ENCODE measurements at regions not wholly inside any gene's neighbourhood (a gene's known extent, or its start where the extent isn't known, plus 50 kb on each side); places are given as distances from the start of the nearest gene placed in this dataset.
"Not testable (repeated sequence)": the region's sequence is repeated elsewhere in the genome, so short reads cannot be mapped to it uniquely, and the experiment has no call there.

DNA sequence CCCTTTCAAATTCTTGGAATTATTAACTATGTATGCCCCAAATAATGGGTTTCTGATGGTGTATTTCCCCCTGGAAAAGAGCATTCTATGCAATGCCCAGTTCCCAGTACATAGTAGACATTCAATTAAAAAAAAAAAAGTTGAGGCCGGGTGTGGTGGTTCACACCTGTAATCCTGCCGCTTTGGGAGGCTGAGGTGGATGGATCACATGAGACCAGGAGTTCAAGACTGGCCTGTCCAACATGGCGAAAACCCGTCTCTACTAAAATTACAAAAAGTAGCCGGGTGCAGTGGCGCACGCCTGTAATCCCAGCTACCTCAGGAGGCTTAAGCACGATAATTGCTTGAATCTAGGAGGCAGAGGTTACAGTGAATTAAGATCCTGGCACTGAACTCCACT is 83.3 kb upstream of the ZNF217 start:
- no peak for DNase-seq (ENCODE audit: low read depth in 2 of 3, low spot score in 2 of 3)

- no peak for DNase-seq (ENCODE audit: low read depth in 2 of 3, low spot score in 2 of 3)
Measured at GRCh38 chr20:53676519-53676822, 82.8 kb upstream of the ZNF217 start.

DNA sequence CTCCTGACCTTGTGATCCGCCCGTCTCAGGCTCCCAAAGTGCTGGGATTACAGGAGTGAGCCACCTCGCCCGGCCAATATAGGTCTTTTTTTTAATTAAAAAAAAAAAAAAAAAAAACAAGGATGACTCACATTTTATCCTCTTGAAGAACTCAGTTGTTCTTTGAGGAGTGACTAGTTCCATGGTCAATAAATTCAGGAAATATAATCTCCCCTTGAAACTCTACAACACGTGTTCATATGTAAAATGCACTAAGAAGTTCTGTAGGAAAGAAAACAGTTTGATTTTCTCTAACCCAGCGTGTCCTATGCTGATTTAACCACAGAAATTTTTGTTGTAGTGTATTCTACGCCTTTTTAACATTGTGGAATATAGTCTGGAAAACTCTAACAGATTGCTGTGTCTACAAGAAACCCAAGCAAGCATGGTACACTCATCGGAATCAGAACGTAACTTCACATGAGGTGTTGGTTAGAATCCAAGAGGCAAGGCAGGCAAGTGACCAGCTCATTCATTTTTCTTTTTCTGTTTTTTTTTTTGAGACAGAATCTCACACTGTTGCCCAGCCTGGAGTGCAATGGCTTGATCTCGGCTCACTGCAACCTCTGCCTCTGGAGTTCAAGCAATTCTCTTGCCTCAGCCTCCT is 79.0 kb upstream of the ZNF217 start:
- DNase-seq (ENCODE audit: low read depth in 2 of 3, low spot score in 2 of 3): no peak

GRCh38 chr20:53671370-53671769 is 77.7 kb upstream of the ZNF217 start:
- DNase-seq (ENCODE audit: low read depth in 2 of 3, low spot score in 2 of 3): no peak

- DNase-seq (ENCODE audit: low read depth in 2 of 3, low spot score in 2 of 3): not testable (repeated sequence)
Measured at GRCh38 chr20:53669517-53670313, 76.1 kb upstream of the ZNF217 start.

- DNase-seq (ENCODE audit: low read depth in 2 of 3, low spot score in 2 of 3): no peak
Measured at GRCh38 chr20:53668992-53669391, 75.4 kb upstream of the ZNF217 start.

DNA sequence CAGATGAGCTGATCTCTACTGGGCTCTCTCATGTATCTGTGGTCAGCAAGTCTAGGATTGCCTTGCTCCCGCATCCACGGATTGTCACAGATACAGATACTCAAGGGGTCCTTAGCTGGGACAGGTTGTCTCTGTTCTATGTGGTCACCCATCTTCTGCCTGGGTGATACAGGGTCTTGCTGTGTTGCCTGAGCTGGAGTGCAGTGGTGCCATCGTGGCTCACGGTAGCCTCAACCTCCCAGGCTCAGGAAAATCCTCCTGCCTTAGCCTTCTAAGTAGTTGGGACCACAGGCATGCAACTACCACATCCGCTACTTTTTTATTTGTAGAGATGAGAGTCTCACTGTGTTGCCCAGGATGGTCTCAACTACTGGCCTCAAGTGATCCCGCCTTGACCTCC is 72.5 kb upstream of the ZNF217 start:
- no peak for DNase-seq (ENCODE audit: low read depth in 2 of 3, low spot score in 2 of 3)

GRCh38 chr20:53664121-53664520 is 70.5 kb upstream of the ZNF217 start:
- DNase-seq (ENCODE audit: low read depth in 2 of 3, low spot score in 2 of 3): no peak

DNA sequence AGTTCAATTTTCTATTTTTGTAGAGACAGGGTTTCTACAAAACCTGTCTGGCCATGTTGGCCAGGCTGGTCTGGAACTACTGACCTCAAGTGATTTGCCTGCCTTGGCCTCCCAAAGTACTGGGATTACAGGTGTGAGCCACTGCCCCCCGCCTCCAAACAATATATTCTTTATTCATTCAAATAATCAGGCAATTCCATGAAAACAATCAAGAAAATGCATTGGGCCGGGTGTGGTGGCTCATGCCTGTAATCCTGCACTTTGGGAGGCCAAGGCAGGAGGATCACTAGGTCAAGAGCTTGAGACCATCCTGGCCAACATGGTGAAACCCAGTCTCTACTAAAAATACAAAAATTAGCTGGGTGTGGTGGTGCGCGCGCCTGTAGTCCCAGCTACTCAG is 69.9 kb upstream of the ZNF217 start:
- DNase-seq (ENCODE audit: low read depth in 2 of 3, low spot score in 2 of 3): not testable (repeated sequence)

GRCh38 chr20:53662595-53662994 is 69.0 kb upstream of the ZNF217 start:
- no peak for DNase-seq (ENCODE audit: low read depth in 2 of 3, low spot score in 2 of 3)

GRCh38 chr20:53660947-53661381 is 67.3 kb upstream of the ZNF217 start:
- no peak for DNase-seq (ENCODE audit: low read depth in 2 of 3, low spot score in 2 of 3)

- DNase-seq (ENCODE audit: low read depth in 2 of 3, low spot score in 2 of 3): peak in 1 of 3 experiments; percentile 17
Measured at GRCh38 chr20:53660078-53660909, 66.7 kb upstream of the ZNF217 start.

DNA sequence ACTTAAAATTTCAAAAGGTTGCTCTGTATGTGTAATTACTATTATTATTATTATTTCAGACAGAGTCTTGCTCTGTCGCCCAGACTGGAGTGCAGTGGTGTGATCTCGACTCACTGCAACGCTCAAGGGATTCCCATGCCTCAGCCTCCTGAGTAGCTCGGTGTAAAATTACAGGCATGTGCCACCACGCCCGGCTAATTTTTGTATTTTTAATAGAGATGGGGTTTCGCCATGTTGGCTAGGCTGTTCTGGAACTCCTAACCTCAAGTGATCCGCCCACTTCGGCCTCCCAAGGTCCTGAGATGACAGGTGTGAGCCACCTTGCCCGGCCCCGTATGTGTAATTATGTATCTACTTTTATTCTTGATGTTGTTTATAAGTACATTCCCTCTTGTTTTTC is 65.3 kb upstream of the ZNF217 start:
- no peak for DNase-seq (ENCODE audit: low read depth in 2 of 3, low spot score in 2 of 3)

DNA sequence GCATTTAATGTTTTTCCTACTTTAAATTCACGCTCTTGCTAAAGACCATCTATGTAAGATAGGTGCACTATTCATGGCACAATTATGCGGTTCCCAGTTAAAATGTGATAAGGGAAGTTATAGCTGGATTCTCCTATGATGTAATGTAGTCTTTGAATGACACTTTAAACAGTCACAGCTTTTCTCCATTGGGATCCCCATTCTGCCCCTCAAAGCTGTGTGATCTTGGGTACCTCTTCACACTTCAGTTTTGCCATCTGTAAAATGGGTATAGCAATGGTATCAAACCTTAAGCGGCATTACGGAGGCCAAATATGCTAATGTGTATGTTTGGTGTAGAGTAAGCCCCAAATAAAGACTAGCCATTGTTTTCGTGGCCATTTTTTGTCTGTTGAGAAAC is 64.7 kb upstream of the ZNF217 start:
- no peak for DNase-seq (ENCODE audit: low read depth in 2 of 3, low spot score in 2 of 3)

GRCh38 chr20:53657732-53658131 is 64.1 kb upstream of the ZNF217 start:
- no peak for DNase-seq (ENCODE audit: low read depth in 2 of 3, low spot score in 2 of 3)

GRCh38 chr20:53657279-53657678 is 63.6 kb upstream of the ZNF217 start:
- DNase-seq (ENCODE audit: low read depth in 2 of 3, low spot score in 2 of 3): no peak

DNA sequence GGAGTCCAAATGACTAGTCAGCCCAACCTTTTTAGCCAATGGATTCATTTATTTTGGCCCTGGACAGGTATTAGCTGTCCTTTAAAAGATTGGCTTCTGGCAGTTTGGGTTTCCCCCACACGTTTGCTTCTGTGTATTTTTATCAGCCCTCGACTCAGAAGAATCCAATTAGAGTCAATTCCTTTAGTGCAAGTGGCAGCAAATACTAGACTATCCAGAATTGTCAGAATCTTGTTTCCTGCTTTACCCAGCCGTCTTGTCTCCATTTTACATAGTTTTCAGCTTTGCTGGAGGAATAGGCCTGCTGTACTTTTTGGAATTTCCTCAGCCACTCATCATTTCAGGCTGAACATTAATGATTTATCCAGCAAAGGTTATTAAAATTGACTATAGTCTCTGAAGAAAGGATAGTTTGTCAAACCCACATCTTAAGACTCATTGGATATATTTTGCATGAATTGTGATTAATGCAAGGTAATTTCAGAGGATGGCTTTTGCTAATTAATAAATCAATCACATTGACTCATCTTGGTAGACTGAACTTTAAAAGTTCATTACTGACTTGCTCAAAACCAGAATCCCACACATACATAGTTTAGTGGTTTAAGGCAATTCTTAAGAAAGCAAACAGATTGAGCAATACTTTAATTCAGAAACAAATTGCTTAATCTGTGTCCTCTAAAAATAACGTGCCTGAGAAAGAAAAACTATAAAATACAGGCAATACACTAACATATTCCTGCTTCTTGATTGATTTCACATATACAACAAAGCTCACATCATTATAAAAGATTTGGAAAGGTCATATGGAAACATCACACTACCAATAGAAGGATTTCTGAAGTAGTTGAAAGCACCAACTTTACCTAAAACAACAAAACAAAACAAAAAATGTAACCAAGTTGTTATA is 62.9 kb upstream of the ZNF217 start:
- DNase-seq (ENCODE audit: low read depth in 2 of 3, low spot score in 2 of 3): no peak

DNA sequence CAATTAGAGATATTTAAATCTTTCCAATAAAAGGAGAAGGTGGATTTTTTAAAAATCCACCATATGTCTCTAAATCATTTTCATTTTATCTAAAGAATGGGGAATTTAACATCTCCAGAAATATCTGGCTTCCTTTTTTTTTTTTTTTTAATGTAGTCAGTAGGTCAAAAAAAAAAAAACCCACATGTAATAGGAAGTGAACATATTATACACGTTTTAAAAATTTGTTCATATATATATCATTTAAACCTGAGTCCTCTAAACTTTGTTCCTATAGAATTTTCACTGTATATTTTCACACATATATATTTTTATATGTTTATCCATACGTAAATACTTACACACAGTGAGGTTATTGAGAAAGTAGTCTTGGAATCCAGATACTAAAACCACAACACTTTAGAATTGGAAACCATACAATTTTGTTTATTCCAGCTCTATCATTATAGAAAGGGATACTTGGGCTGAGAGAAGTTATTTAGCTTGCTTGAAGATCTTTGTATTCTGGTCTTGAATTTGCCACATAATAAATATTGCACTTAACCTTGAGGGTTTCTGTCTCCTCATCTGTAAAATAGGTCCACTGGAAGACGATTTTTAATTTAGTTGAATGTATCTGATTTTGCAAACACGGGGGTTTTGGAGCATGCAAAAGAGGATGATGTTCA is 62.1 kb upstream of the ZNF217 start:
- DNase-seq (ENCODE audit: low read depth in 2 of 3, low spot score in 2 of 3): no peak

GRCh38 chr20:53654932-53655624 is 61.4 kb upstream of the ZNF217 start:
- DNase-seq (ENCODE audit: low read depth in 2 of 3, low spot score in 2 of 3): no peak

- DNase-seq (ENCODE audit: low read depth in 2 of 3, low spot score in 2 of 3): not testable (repeated sequence)
Measured at GRCh38 chr20:53654521-53654920, 60.9 kb upstream of the ZNF217 start.

All from activated CD8-positive, alpha-beta memory T cell treated with anti-CD3 and anti-CD28 coated beads for 48 hours (primary cell).